ENCODE measurements at regions not wholly inside any gene's neighbourhood (a gene's known extent, or its start where the extent isn't known, plus 50 kb on each side); places are given as distances from the start of the nearest gene placed in this dataset.

DNA sequence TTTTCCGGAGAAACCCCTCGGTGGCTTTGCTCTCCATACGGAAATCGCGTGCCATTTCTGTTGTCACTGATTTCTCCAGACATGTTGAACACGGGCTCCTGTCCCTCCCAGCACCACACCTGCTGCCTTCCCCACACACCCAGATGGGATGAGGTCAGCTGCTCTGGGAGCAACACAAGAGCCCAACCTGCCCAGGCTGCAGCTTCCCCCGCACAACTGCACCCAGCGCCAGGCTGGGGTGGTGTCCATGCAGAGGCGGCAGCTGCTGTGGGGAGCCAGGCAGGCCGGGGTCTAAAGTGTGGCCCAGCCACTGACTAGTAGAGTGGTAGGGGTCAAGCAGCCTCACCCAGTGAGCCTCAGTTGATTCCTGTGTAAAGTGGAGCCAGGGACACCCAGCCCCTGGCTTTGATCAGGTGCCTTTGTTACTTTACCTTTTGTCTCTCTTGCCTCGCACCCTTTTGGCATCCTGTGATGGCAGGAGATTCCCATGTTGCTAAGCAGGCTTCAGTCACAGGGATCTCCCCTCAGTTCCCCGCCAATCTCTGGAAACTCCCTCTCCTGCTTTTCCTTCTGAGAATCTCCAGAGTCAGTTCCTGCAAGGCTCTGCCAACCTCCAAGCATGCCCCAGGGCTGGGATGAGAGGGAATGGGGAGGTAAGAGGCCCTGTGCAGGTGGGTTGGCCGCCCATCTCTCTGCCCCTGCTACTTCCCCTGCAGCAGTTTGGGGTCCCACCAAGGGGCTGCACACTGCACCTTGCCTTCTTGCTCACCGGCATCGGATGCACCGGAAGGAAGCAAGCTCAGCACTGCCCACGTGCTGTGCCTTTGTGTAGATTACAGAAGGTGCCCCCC lies 91.8 kb upstream of the ALDH1A3 start:
- no peak overlapping the region for H3K27ac ChIP-seq (ENCODE audit: low read depth, low read length)
- no peak overlapping the region for H3K23ac ChIP-seq (ENCODE audit: insufficient read length)
- no peak overlapping the region for H4K5ac ChIP-seq (ENCODE audit: insufficient read length, low read depth, low read length)
- H4K8ac ChIP-seq (ENCODE audit: extremely low read depth, insufficient read depth, low read length): no peak overlapping the region
- no peak overlapping the region for H2BK5ac ChIP-seq (ENCODE audit: low read depth, low read length)
- WGBS, 2 experiments (ENCODE audit: extremely low coverage in 1 of 2, insufficient coverage in 1 of 2, insufficient read length in 1 of 2, insufficient replicate concordance in 2 of 2, low coverage in 1 of 2, low lambda C conversion rate in 2 of 2, missing lambda C conversion rate in 1 of 2): 82% methylated on average over 16 of the region's 17 CpGs; no CpG with 5 or more reads in 1 of the 2 experiments
- peaks cover 0 to 4% of the 10 kb centered on the region in 2 experiments for H4K20me1 ChIP-seq (replicated peaks in 1 of 2; ENCODE audit: control insufficient read depth in 1 of 2, insufficient read depth in 2 of 2, low read length in 2 of 2)
- no peak overlapping the region for H2AK5ac ChIP-seq (ENCODE audit: low read depth, low read length)
- H3K27me3 ChIP-seq (replicated peaks in 1 of 4; ENCODE audit: control insufficient read depth in 3 of 4, extremely low read depth in 1 of 4, insufficient read depth in 3 of 4, low read length in 3 of 4): no peaks in the 10 kb centered on the region
- no peaks in the 10 kb centered on the region for H3K36me3 ChIP-seq (ENCODE audit: control insufficient read depth in 2 of 4, insufficient read depth in 4 of 4, low read length in 3 of 4)
- H3K23me2 ChIP-seq (ENCODE audit: low read depth, low read length): peaks cover 5% of the 10 kb centered on the region; the same call in 1 of the 2 replicates
- ChIA-PET POLR2A (ENCODE audit: partially characterized antibody) (no interaction called here), CTCF (ENCODE audit: partially characterized antibody) (interaction anchor here (1.0 to 1.9 kb wide), 3 partner anchors 20 to 71 kb away, joined by 3 to 6 read pairs (median 4); no protein-coding TSS in a partner anchor)
- no peak for FAIRE-seq
- no peak overlapping the region for H2BK12ac ChIP-seq (ENCODE audit: low read depth, low read length)
- DNase-seq (ENCODE audit: low read depth in 1 of 2, low spot score in 2 of 2): peak in 1 of 2 experiments; percentile 38
- peaks cover 0 to 3% (median 0%) of the 10 kb centered on the region in 4 experiments; a peak in 1 of 7 replicates for H3K4me1 ChIP-seq (replicated peaks in 1 of 4; ENCODE audit: control insufficient read depth in 3 of 4, insufficient read depth in 4 of 4, low read length in 3 of 4)
- no peak overlapping the region for H4K91ac ChIP-seq (replicated peaks; ENCODE audit: insufficient read length, low read length)
- TF ChIP-seq RNF2 (IDR thresholded peaks at IDR 0.05; ENCODE audit: borderline replicate concordance, low read depth, low read length, missing control alignments, poor library complexity, severe bottlenecking) (no peak), NANOG (IDR thresholded peaks at IDR 0.05; ENCODE audit: insufficient read depth, low read depth, low read length, poor library complexity, severe bottlenecking) (no peak), SRF (IDR thresholded peaks at IDR 0.05; ENCODE audit: low read depth, low read length) (no peak), CEBPB (IDR thresholded peaks at IDR 0.05; ENCODE audit: low read depth, low read length) (no peak), CBX5 (IDR thresholded peaks at IDR 0.05; ENCODE audit: low read depth, low read length) (no peak), PHF8 (conservative IDR thresholded peaks at IDR 0.05; ENCODE audit: low read depth, low read length) (no peak), CTBP2 (IDR thresholded peaks at IDR 0.05; ENCODE audit: borderline replicate concordance, insufficient read depth, insufficient read length, low read length) (no peak), CBX8 (IDR thresholded peaks at IDR 0.05; ENCODE audit: borderline replicate concordance, low read depth, low read length) (no peak)
- H2AFZ ChIP-seq (ENCODE audit: low read length): no peak overlapping the region
- no peak overlapping the region for H3K9ac ChIP-seq (replicated peaks in 1 of 4; ENCODE audit: extremely low read depth in 1 of 4, low read depth in 3 of 4, low read length in 3 of 4)
- no peaks in the 10 kb centered on the region for H3K79me1 ChIP-seq (ENCODE audit: low read depth, low read length)
- no peak overlapping the region for H2BK120ac ChIP-seq (replicated peaks; ENCODE audit: low read depth, low read length)
- no peak overlapping the region for H3K18ac ChIP-seq (ENCODE audit: extremely low read depth, low read length)
- H3K4ac ChIP-seq (replicated peaks; ENCODE audit: insufficient read length, low read depth, low read length): no peak overlapping the region
- H3K4me3 ChIP-seq (ENCODE audit: extremely low read depth in 1 of 4, insufficient read depth in 2 of 4, low read depth in 3 of 4, low read length in 4 of 4): no peak overlapping the region
- H2BK15ac ChIP-seq (ENCODE audit: low read length): no peak overlapping the region
- no peak overlapping the region for H3K4me2 ChIP-seq (ENCODE audit: insufficient read depth in 1 of 2, low read depth in 2 of 2, low read length in 2 of 2)
- no peak overlapping the region for H3K14ac ChIP-seq (ENCODE audit: insufficient read length)
- H3K79me2 ChIP-seq (ENCODE audit: control insufficient read depth in 1 of 2, insufficient read depth in 2 of 2, low read length in 2 of 2): no peaks in the 10 kb centered on the region
- H3K56ac ChIP-seq (replicated peaks; ENCODE audit: insufficient read length, low read depth, low read length): no peak overlapping the region
- H2BK20ac ChIP-seq (ENCODE audit: low read length): no peak overlapping the region
- no peaks in the 10 kb centered on the region for H3K9me3 ChIP-seq (ENCODE audit: insufficient read depth in 2 of 2, low read depth in 1 of 2, low read length in 1 of 2)

All from H1 (cell line).